ENCODE measurements at regions not wholly inside any gene's neighbourhood (a gene's known extent, or its start where the extent isn't known, plus 50 kb on each side); places are given as distances from the start of the nearest gene placed in this dataset.

GRCh38 chr7:113230691-113231090 is 112.3 kb upstream of the SMIM30 start (continued):
- TF ChIP-seq E2F5 (CRISPR knock-in tag; IDR thresholded peaks at IDR 0.05) (no peak), PREB (CRISPR knock-in tag; IDR thresholded peaks at IDR 0.05; ENCODE audit: borderline replicate concordance) (no peak), ZNF671 (CRISPR knock-in tag; IDR thresholded peaks at IDR 0.05) (no peak), NFYB (CRISPR knock-in tag; conservative IDR thresholded peaks at IDR 0.05; ENCODE audit: low read depth) (no peak), ZBTB43 (CRISPR knock-in tag; IDR thresholded peaks at IDR 0.05) (no peak), ZNF416 (CRISPR knock-in tag; IDR thresholded peaks at IDR 0.05) (no peak)

- peaks cover 3% of the 10 kb centered on the region for H3K9me3 Mint-ChIP-seq
- H3K4me1 Mint-ChIP-seq, result no peaks in the 10 kb centered on the region
- ATAC-seq, result no peak
- ChIA-PET CTCF (no interaction called here), POLR2A (no interaction called here)
- H3K27ac Mint-ChIP-seq, result no peak overlapping the region
- no peak overlapping the region for H3K4me3 Mint-ChIP-seq
- H3K27me3 Mint-ChIP-seq (ENCODE audit: low read depth), result no peaks in the 10 kb centered on the region
- DNase-seq (ENCODE audit: low spot score), result no peak
- no peaks in the 10 kb centered on the region for H3K36me3 Mint-ChIP-seq
- TF ChIP-seq SP1 (CRISPR knock-in tag; conservative IDR thresholded peaks at IDR 0.05), result no peak
- TF ChIP-seq ZSCAN18 (CRISPR knock-in tag; IDR thresholded peaks at IDR 0.05), result no peak
- TF ChIP-seq NR3C1 (CRISPR knock-in tag; conservative IDR thresholded peaks at IDR 0.05; ENCODE audit: low read depth), result no peak
- TF ChIP-seq TEAD1 (CRISPR knock-in tag; IDR thresholded peaks at IDR 0.05), result no peak
- TF ChIP-seq KAT7 (CRISPR knock-in tag; IDR thresholded peaks at IDR 0.05; ENCODE audit: borderline replicate concordance), result no peak
- TF ChIP-seq ESRRA (CRISPR knock-in tag; IDR thresholded peaks at IDR 0.05; ENCODE audit: borderline replicate concordance), result no peak
- no peak for TF ChIP-seq PRRX2 (CRISPR knock-in tag; IDR thresholded peaks at IDR 0.05)
- no peak for TF ChIP-seq FOXP1 (CRISPR knock-in tag; IDR thresholded peaks at IDR 0.05; ENCODE audit: borderline replicate concordance)
- TF ChIP-seq AR (CRISPR knock-in tag; IDR thresholded peaks at IDR 0.05), result no peak
- TF ChIP-seq CTCF (IDR thresholded peaks at IDR 0.05), result no peak
- no peak for TF ChIP-seq MLX (CRISPR knock-in tag; IDR thresholded peaks at IDR 0.05)
- no peak for TF ChIP-seq OVOL2 (CRISPR knock-in tag; IDR thresholded peaks at IDR 0.05; ENCODE audit: borderline replicate concordance)
- TF ChIP-seq ZNF532 (CRISPR knock-in tag; IDR thresholded peaks at IDR 0.05; ENCODE audit: borderline replicate concordance), result no peak
- no peak for TF ChIP-seq NR2C2 (CRISPR knock-in tag; IDR thresholded peaks at IDR 0.05)
- no peak for TF ChIP-seq ZNF396 (CRISPR knock-in tag; IDR thresholded peaks at IDR 0.05; ENCODE audit: borderline replicate concordance)
These were observed 99.0 kb upstream of the SMIM30 start for GRCh38 chr7:113217314-113217713.

All from WTC11 (cell line).